ENCODE measurements at regions not wholly inside any gene's neighbourhood (a gene's known extent, or its start where the extent isn't known, plus 50 kb on each side); places are given as distances from the start of the nearest gene placed in this dataset.

- no peak for TF ChIP-seq BRCA1 (IDR thresholded peaks at IDR 0.05; ENCODE audit: low read depth, low read length)
- no peak for TF ChIP-seq USF2 (IDR thresholded peaks at IDR 0.05; ENCODE audit: low read length)
- no peak for TF ChIP-seq SIN3A (conservative IDR thresholded peaks at IDR 0.05 in 1 of 2, IDR thresholded peaks at IDR 0.05 in 1 of 2; ENCODE audit: low read depth in 1 of 2, low read length in 2 of 2)
- TF ChIP-seq POLR2A (IDR thresholded peaks at IDR 0.05; ENCODE audit: control extremely low read depth in 1 of 2, low read depth in 2 of 2, low read length in 2 of 2) = no peak
- TF ChIP-seq CTCF (IDR thresholded peaks at IDR 0.05; ENCODE audit: control extremely low read depth in 1 of 3, insufficient read depth in 1 of 3, low read depth in 1 of 3, low read length in 3 of 3) = peak; percentile 43 to 68 (median 57)
- no peak for TF ChIP-seq CHD2 (IDR thresholded peaks at IDR 0.05; ENCODE audit: low read length)
- no peak for TF ChIP-seq PHF8 (conservative IDR thresholded peaks at IDR 0.05; ENCODE audit: low read depth, low read length)
- TF ChIP-seq CEBPB (IDR thresholded peaks at IDR 0.05; ENCODE audit: low read depth, low read length) = no peak
- no peak for TF ChIP-seq CREB1 (IDR thresholded peaks at IDR 0.05)
- no peak for TF ChIP-seq TEAD4 (IDR thresholded peaks at IDR 0.05; ENCODE audit: low read depth, low read length)
- no peak for TF ChIP-seq POLR2AphosphoS5 (IDR thresholded peaks at IDR 0.05; ENCODE audit: low read depth, low read length)
- no peak for TF ChIP-seq RBBP5 (IDR thresholded peaks at IDR 0.05; ENCODE audit: borderline replicate concordance, low read depth, low read length)
Measured at GRCh38 chr13:60654415-60654814, 257.4 kb downstream of the TDRD3 start.
